ENCODE measurements at regions not wholly inside any gene's neighbourhood (a gene's known extent, or its start where the extent isn't known, plus 50 kb on each side); places are given as distances from the start of the nearest gene placed in this dataset.
A peak's percentile ranks its signal among the peaks of the same experiment; 100 is the strongest.

DNA sequence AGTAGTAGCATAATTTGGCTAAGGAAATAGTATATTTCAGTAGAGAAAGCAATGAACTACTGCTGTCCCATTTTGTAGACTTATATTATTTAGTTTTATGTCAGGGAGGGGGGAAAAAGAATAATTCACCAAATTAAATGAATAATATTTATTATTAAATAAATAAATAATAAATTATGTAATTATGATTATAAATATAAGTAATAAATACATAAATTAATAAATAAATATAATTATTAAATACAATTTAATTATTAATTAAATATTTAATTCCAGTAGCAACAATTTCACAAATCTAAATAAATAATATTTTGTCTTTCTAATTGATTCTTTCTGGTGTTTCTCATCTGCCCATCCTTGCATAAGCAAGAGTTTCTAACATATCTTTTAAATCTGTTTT lies 81.1 kb upstream of the PLSCR4 start:
- Histone ChIP-seq H3K4me1 (replicated peaks; ENCODE audit: insufficient read depth) (no peaks in the 10 kb centered on the region), H3K27ac (no peak overlapping the region), H4K20me1 (ENCODE audit: insufficient read depth) (no peaks in the 10 kb centered on the region), H2AFZ (no peak overlapping the region), H3K36me3 (ENCODE audit: low read depth) (no peaks in the 10 kb centered on the region), H3K9me2 (ENCODE audit: insufficient read depth) (no peaks in the 10 kb centered on the region), H3K27me3 (ENCODE audit: insufficient read depth, low read depth) (no peaks in the 10 kb centered on the region), H3F3A (ENCODE audit: insufficient read depth, low read depth) (no peaks in the 10 kb centered on the region), H3K4me2 (no peak overlapping the region), H3K79me2 (ENCODE audit: low read depth) (no peaks in the 10 kb centered on the region), H3K4me3 (no peak overlapping the region), H3K9me3 (ENCODE audit: insufficient read depth, low read depth) (no peaks in the 10 kb centered on the region)
- no TSS peak for BruUV-seq (replicated peaks)
- DNase-seq = no peak
- TF ChIP-seq, protein P1, sequence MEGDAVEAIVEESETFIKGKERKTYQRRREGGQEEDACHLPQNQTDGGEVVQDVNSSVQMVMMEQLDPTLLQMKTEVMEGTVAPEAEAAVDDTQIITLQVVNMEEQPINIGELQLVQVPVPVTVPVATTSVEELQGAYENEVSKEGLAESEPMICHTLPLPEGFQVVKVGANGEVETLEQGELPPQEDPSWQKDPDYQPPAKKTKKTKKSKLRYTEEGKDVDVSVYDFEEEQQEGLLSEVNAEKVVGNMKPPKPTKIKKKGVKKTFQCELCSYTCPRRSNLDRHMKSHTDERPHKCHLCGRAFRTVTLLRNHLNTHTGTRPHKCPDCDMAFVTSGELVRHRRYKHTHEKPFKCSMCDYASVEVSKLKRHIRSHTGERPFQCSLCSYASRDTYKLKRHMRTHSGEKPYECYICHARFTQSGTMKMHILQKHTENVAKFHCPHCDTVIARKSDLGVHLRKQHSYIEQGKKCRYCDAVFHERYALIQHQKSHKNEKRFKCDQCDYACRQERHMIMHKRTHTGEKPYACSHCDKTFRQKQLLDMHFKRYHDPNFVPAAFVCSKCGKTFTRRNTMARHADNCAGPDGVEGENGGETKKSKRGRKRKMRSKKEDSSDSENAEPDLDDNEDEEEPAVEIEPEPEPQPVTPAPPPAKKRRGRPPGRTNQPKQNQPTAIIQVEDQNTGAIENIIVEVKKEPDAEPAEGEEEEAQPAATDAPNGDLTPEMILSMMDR (conservative IDR thresholded peaks at IDR 0.05) = no peak
- TF ChIP-seq EZH2 (IDR thresholded peaks at IDR 0.05; ENCODE audit: low read depth) = no peak
- POLR2A ChIA-PET (ENCODE audit: unreplicated experiment) = no interaction called here
- intact Hi-C loops (cut with micrococcal nuclease; ENCODE audit: unreplicated experiment) = no loop called here
- CTCF ChIA-PET = no interaction called here

DNA sequence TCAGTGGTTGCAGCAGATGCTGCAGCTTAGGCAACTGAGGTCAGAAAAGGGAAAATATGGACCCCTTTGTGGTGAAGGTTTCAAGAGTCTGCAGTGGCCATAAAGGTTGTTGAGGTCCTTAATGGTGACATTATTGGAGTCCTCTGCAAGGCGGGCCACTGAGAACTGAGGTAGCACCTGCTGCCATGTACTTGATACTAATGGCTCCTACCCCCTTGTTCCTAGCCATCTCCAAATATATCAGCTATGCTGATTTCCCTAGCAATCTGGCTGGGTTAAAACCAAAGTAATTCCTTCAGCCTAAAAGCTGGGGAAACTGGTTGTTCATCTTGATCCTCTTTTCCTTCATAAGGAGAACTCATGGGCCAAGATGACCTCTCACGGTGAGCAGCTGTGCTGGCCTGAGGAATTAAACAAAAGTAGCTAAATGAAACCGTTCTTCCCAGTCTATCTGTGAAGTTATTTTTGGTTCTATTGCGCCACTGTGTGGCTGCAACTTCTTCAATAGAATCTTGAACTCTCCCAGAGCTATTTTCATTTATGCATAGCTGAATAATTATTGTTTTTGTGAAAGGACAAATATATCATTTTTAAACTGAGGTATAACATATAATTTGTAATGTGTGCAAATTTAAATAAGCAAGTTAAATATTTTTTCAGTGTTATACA lies 76.1 kb upstream of the PLSCR4 start:
- no peaks in the 10 kb centered on the region for H3F3A ChIP-seq (ENCODE audit: insufficient read depth, low read depth)
- no peaks in the 10 kb centered on the region for H3K79me2 ChIP-seq (ENCODE audit: low read depth)
- no peaks in the 10 kb centered on the region for H4K20me1 ChIP-seq (ENCODE audit: insufficient read depth)
- no TSS peak for BruUV-seq (replicated peaks)
- no peaks in the 10 kb centered on the region for H3K4me1 ChIP-seq (replicated peaks; ENCODE audit: insufficient read depth)
- no peak overlapping the region for H3K27ac ChIP-seq
- H3K9me3 ChIP-seq (ENCODE audit: insufficient read depth, low read depth) = no peaks in the 10 kb centered on the region
- TF ChIP-seq EZH2 (IDR thresholded peaks at IDR 0.05; ENCODE audit: low read depth) = no peak
- TF ChIP-seq, protein P1 (conservative IDR thresholded peaks at IDR 0.05) = 0 out of 2 replicates have a peak, but pooled peaks have one; percentile 43
- H3K36me3 ChIP-seq (ENCODE audit: low read depth) = no peaks in the 10 kb centered on the region
- no peak for DNase-seq
- intact Hi-C loops (cut with micrococcal nuclease; ENCODE audit: unreplicated experiment) = loop anchor here (1.0 to 10.0 kb wide), 4 partner anchors 108 to 552 kb away; no protein-coding TSS in a partner anchor
- H3K4me2 ChIP-seq = no peak overlapping the region
- ChIA-PET POLR2A (ENCODE audit: unreplicated experiment) (no interaction called here), CTCF (interaction anchor here (0.5 to 1.7 kb wide), 3 partner anchors 137 to 840 kb away, joined by 6 to 15 read pairs (median 8); no protein-coding TSS in a partner anchor)
- no peak overlapping the region for H3K4me3 ChIP-seq
- no peaks in the 10 kb centered on the region for H3K9me2 ChIP-seq (ENCODE audit: insufficient read depth)
- no peak overlapping the region for H2AFZ ChIP-seq
- H3K27me3 ChIP-seq (ENCODE audit: insufficient read depth, low read depth) = no peaks in the 10 kb centered on the region

DNA sequence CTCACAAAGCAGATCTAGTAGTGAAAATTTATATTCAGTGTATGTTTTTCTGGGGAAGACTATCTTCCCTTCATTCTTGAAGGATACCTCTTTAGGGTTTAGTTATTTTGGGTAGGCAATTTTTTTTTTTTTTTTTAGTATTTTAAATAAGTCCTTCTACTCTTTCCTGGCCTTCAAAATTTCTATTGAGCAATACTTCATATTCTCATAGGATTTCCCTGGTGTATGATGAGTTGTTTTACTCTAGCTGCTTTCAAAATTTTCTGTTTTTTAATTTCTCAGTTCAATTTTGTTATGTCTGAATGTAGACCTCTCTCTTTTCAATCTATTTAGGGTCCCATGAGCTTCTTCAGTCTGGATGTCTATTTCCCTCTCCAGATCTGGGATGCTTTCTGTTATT lies 74.3 kb upstream of the PLSCR4 start:
- no peak for DNase-seq
- H3K27me3 ChIP-seq (ENCODE audit: insufficient read depth, low read depth) = no peaks in the 10 kb centered on the region
- no peak overlapping the region for H3K4me3 ChIP-seq
- H3F3A ChIP-seq (ENCODE audit: insufficient read depth, low read depth) = no peaks in the 10 kb centered on the region
- BruUV-seq (replicated peaks) = no TSS peak
- H3K79me2 ChIP-seq (ENCODE audit: low read depth) = no peaks in the 10 kb centered on the region
- CTCF ChIA-PET = no interaction called here
- no peaks in the 10 kb centered on the region for H3K9me3 ChIP-seq (ENCODE audit: insufficient read depth, low read depth)
- H3K4me1 ChIP-seq (replicated peaks; ENCODE audit: insufficient read depth) = no peaks in the 10 kb centered on the region
- POLR2A ChIA-PET (ENCODE audit: unreplicated experiment) = no interaction called here
- no peaks in the 10 kb centered on the region for H3K36me3 ChIP-seq (ENCODE audit: low read depth)
- no peaks in the 10 kb centered on the region for H3K9me2 ChIP-seq (ENCODE audit: insufficient read depth)
- no peaks in the 10 kb centered on the region for H4K20me1 ChIP-seq (ENCODE audit: insufficient read depth)
- intact Hi-C loops (cut with micrococcal nuclease; ENCODE audit: unreplicated experiment) = loop anchor here (5.0 to 10.0 kb wide), 2 partner anchors 258 to 550 kb away; no protein-coding TSS in a partner anchor
- no peak overlapping the region for H2AFZ ChIP-seq
- no peak overlapping the region for H3K27ac ChIP-seq
- TF ChIP-seq EZH2 (IDR thresholded peaks at IDR 0.05; ENCODE audit: low read depth) = no peak
- TF ChIP-seq, protein P1 (conservative IDR thresholded peaks at IDR 0.05) = no peak
- H3K4me2 ChIP-seq = no peak overlapping the region

Measured in PC-9 (cell line).